CD14-positive monocyte (primary cell): ENCODE measurements at regions not wholly inside any gene's neighbourhood (a gene's known extent, or its start where the extent isn't known, plus 50 kb on each side); places are given as distances from the start of the nearest gene placed in this dataset.

Experiments
- DNase-seq, 3 donors: peaks; one replicate each; pipeline ENCODE4 v3.0.0-alpha.2; 2011 to 2022
- H2AFZ ChIP-seq: 2 replicates; pipeline ENCODE4 v1.6.0; 2012; ENCODE audit warnings: mild to moderate bottlenecking, low read depth, low read length, inconsistent platforms; ENCODE audit not compliant: insufficient read depth, poor library complexity, severe bottlenecking
- H3K27ac ChIP-seq, 2 donors: 1 replicate in 1 of 2; 2 replicates in 1 of 2; pipeline ENCODE4 v1.5.1; 2012 to 2013; ENCODE audit warnings: low read length in 2 of 2, control low read depth in 1 of 2, inconsistent platforms in 1 of 2, low read depth in 1 of 2, mild to moderate bottlenecking in 1 of 2
- H3K27me3 ChIP-seq, 2 donors: one replicate each; pipeline versions ENCODE4 v1.6.0 to v1.6.1; 2011 to 2013; ENCODE audit warnings: low read length in 2 of 2; ENCODE audit not compliant: control insufficient read depth in 2 of 2, insufficient read depth in 2 of 2
- H3K36me3 ChIP-seq, 2 donors: replicated peaks in 1 of 2; 1 replicate in 1 of 2; 2 replicates in 1 of 2; pipeline versions ENCODE4 v1.5.1 to v1.6.1; 2012 to 2013; ENCODE audit warnings: low read length in 2 of 2, control low read depth in 1 of 2, inconsistent platforms in 1 of 2, mild to moderate bottlenecking in 1 of 2; ENCODE audit not compliant: insufficient read depth in 2 of 2, control insufficient read depth in 1 of 2
- H3K4me1 ChIP-seq, 2 donors: 1 replicate in 1 of 2; 2 replicates in 1 of 2; pipeline versions ENCODE4 v1.5.1 to v1.6.1; 2012 to 2013; ENCODE audit warnings: low read length in 2 of 2, control low read depth in 1 of 2, inconsistent platforms in 1 of 2, mild to moderate bottlenecking in 1 of 2, moderate library complexity in 1 of 2; ENCODE audit not compliant: insufficient read depth in 2 of 2, control insufficient read depth in 1 of 2
- H3K4me2 ChIP-seq: replicated peaks from 2 replicates; pipeline ENCODE3; 2012; ENCODE audit warnings: low read length, moderate library complexity, mild to moderate bottlenecking; ENCODE audit not compliant: poor library complexity, severe bottlenecking; ENCODE audit errors: extremely low read depth
- H3K4me3 ChIP-seq, 3 experiments: fragments of 200-600 bp in 1 of 3; sonication (generic) in 1 of 3; replicated peaks in 1 of 3; 1 replicate in 2 of 3; 2 replicates in 1 of 3; pipeline ENCODE4 v1.5.1; 2011 to 2013; ENCODE audit warnings: low read length in 3 of 3, mild to moderate bottlenecking in 3 of 3, control low read depth in 2 of 3, low read depth in 2 of 3, inconsistent platforms in 1 of 3, moderate library complexity in 1 of 3
- H3K79me2 ChIP-seq: 2 replicates; pipeline ENCODE4 v1.6.0; 2012; ENCODE audit warnings: mild to moderate bottlenecking, control low read depth, inconsistent platforms, low read length, moderate library complexity; ENCODE audit not compliant: insufficient read depth
- H3K9ac ChIP-seq: 2 replicates; pipeline ENCODE4 v1.6.0; 2017; ENCODE audit warnings: low read length, mild to moderate bottlenecking; ENCODE audit not compliant: insufficient read depth, poor library complexity, severe bottlenecking
- H3K9me3 ChIP-seq, 2 donors: replicated peaks in 1 of 2; 1 replicate in 1 of 2; 2 replicates in 1 of 2; pipeline versions ENCODE4 v1.5.1 to v1.6.1; 2012 to 2013; ENCODE audit warnings: low read length in 2 of 2, control low read depth in 1 of 2; ENCODE audit not compliant: control insufficient read depth in 1 of 2, insufficient read depth in 1 of 2
- H4K20me1 ChIP-seq: 2 replicates; pipeline ENCODE4 v1.6.0; 2012; ENCODE audit warnings: mild to moderate bottlenecking, low read length, control low read depth, moderate library complexity; ENCODE audit not compliant: insufficient read depth
- H3K27ac Mint-ChIP-seq, 7 donors: one replicate each; pipeline ENCODE4 v1.8.0; 2020; ENCODE audit warnings: mild to moderate bottlenecking in 7 of 7, mixed read lengths in 7 of 7, moderate library complexity in 6 of 7, inconsistent platforms in 2 of 7
- H3K27me3 Mint-ChIP-seq, 3 donors: one replicate each; pipeline ENCODE4 v1.8.0; 2021 to 2022; ENCODE audit warnings: low read depth in 3 of 3, mild to moderate bottlenecking in 3 of 3, mixed read lengths in 3 of 3, moderate library complexity in 3 of 3, inconsistent platforms in 1 of 3
- H3K36me3 Mint-ChIP-seq, 2 donors: one replicate each; pipeline ENCODE4 v1.8.0; 2020; ENCODE audit warnings: mixed read lengths in 2 of 2, inconsistent platforms in 1 of 2, mild to moderate bottlenecking in 1 of 2
- H3K4me1 Mint-ChIP-seq: one replicate; pipeline ENCODE4 v1.8.0; 2020; ENCODE audit warnings: mild to moderate bottlenecking, mixed read lengths
- H3K4me3 Mint-ChIP-seq, 2 donors: one replicate each; pipeline ENCODE4 v1.8.0; 2020; ENCODE audit warnings: mild to moderate bottlenecking in 2 of 2, mixed read lengths in 2 of 2, moderate library complexity in 1 of 2
- H3K9me3 Mint-ChIP-seq, 7 donors: one replicate each; pipeline ENCODE4 v1.8.0; 2020 to 2022; ENCODE audit warnings: mixed read lengths in 7 of 7, mild to moderate bottlenecking in 6 of 7, moderate library complexity in 6 of 7, inconsistent platforms in 2 of 7
- CTCF ChIP-seq: fragments of 200-600 bp; IDR thresholded peaks from one replicate; pipeline ENCODE4 v1.8.0; 2022; ENCODE audit warnings: antibody characterized with exemption, mild to moderate bottlenecking
- WGBS: methylation state at CpG from one replicate; pipeline ENCODE4 v1.1.5; 2013; ENCODE audit warnings: missing lambda C conversion rate; ENCODE audit not compliant: insufficient coverage; 5-methylcytosine and 5-hydroxymethylcytosine counted together
- intact Hi-C, 2 donors: fragments of 100-400 bp; cut with micrococcal nuclease; formaldehyde crosslinking; loops; one replicate each; pipeline versions ENCODE4 v1.15.0 to v1.15.1; 2023

GRCh38 chr13:44790289-44790688, 199.0 kb downstream of the NUFIP1 start:
- Histone ChIP-seq H3K4me1 (no peaks in the 10 kb centered on the region), H3K36me3 (no peaks in the 10 kb centered on the region), H2AFZ (no peak overlapping the region), H3K79me2 (no peaks in the 10 kb centered on the region), H3K9me3 (peaks cover 0 to 12% of the 10 kb centered on the region in 2 donors), H4K20me1 (no peaks in the 10 kb centered on the region), H3K4me3 (no peak overlapping the region), H3K4me2 (no peak overlapping the region), H3K27ac (no peak overlapping the region), H3K9ac (no peak overlapping the region), H3K27me3 (no peaks in the 10 kb centered on the region)
- DNase-seq: no peak
- intact Hi-C loops: no loop called here
- 94% methylated on average over 4 of the region's 4 CpGs for WGBS
- Mint-ChIP-seq H3K36me3 (no peaks in the 10 kb centered on the region), H3K27ac (no peak overlapping the region), H3K4me1 (peaks cover 6% of the 10 kb centered on the region), H3K9me3 (peaks cover 0 to 14% (median 7%) of the 10 kb centered on the region in 7 donors), H3K27me3 (no peaks in the 10 kb centered on the region), H3K4me3 (no peak overlapping the region)
- no peak for TF ChIP-seq CTCF

- no peaks in the 10 kb centered on the region for H3K4me1 ChIP-seq
- Mint-ChIP-seq H3K4me3 (no peak overlapping the region), H3K9me3 (peaks cover 0 to 5% (median 0%) of the 10 kb centered on the region in 7 donors), H3K27ac (no peak overlapping the region), H3K36me3 (no peaks in the 10 kb centered on the region), H3K4me1 (peaks cover 6% of the 10 kb centered on the region), H3K27me3 (peaks cover 0 to 3% (median 0%) of the 10 kb centered on the region in 3 donors)
- H4K20me1 ChIP-seq: no peaks in the 10 kb centered on the region
- no peak overlapping the region for H3K4me2 ChIP-seq
- no peak overlapping the region for H3K27ac ChIP-seq
- peaks cover 0 to 12% of the 10 kb centered on the region in 2 donors for H3K9me3 ChIP-seq
- H3K27me3 ChIP-seq: no peaks in the 10 kb centered on the region
- TF ChIP-seq CTCF: no peak
- H3K4me3 ChIP-seq: no peak overlapping the region
- intact Hi-C loops: no loop called here
- 85% methylated on average over 7 of the region's 7 CpGs for WGBS
- no peaks in the 10 kb centered on the region for H3K79me2 ChIP-seq
- no peak for DNase-seq
- no peak overlapping the region for H3K9ac ChIP-seq
- no peaks in the 10 kb centered on the region for H3K36me3 ChIP-seq
- no peak overlapping the region for H2AFZ ChIP-seq
These were observed 201.7 kb downstream of the NUFIP1 start for GRCh38 chr13:44787617-44788016.
